ENCODE measurements at regions not wholly inside any gene's neighbourhood (a gene's known extent, or its start where the extent isn't known, plus 50 kb on each side); places are given as distances from the start of the nearest gene placed in this dataset.
A peak's percentile ranks its signal among the peaks of the same experiment; 100 is the strongest.
"Not testable (repeated sequence)": the region's sequence is repeated elsewhere in the genome, so short reads cannot be mapped to it uniquely, and the experiment has no call there.

GRCh38 chr10:20502903-20503585, 394.1 kb downstream of the NEBL start:
- Mint-ChIP-seq H3K4me1 (peaks cover 10 to 28% of the 10 kb centered on the region in 2 donors), H3K9me3 (peaks cover 0 to 15% (median 1%) of the 10 kb centered on the region in 6 donors), H3K4me3 (no peak overlapping the region), H3K36me3 (peaks cover 0 to 16% (median 0%) of the 10 kb centered on the region in 3 donors), H3K27ac (no peak overlapping the region), H3K27me3 (ENCODE audit: low read depth in 3 of 3) (peaks cover 0 to 3% (median 2%) of the 10 kb centered on the region in 3 donors)
- DNase-seq, result no peak

GRCh38 chr10:20494474-20494873, 402.6 kb downstream of the NEBL start:
- peaks cover 3 to 28% (median 19%) of the 10 kb centered on the region in 6 donors for H3K9me3 Mint-ChIP-seq
- peak overlapping the region in 5 of 6 donors; percentile 45 to 89 (median 81) for H3K27ac Mint-ChIP-seq
- peaks cover 19 to 39% of the 10 kb centered on the region in 2 donors for H3K4me1 Mint-ChIP-seq
- H3K4me3 Mint-ChIP-seq, result no peak overlapping the region
- peaks cover 0 to 5% (median 0%) of the 10 kb centered on the region in 3 donors for H3K27me3 Mint-ChIP-seq (ENCODE audit: low read depth in 3 of 3)
- peaks cover 0 to 23% (median 9%) of the 10 kb centered on the region in 3 donors for H3K36me3 Mint-ChIP-seq
- no peak for DNase-seq

- H3K9me3 Mint-ChIP-seq, result peaks cover 3 to 27% (median 12%) of the 10 kb centered on the region in 6 donors
- H3K4me3 Mint-ChIP-seq, result no peak overlapping the region
Observed at GRCh38 chr10:20492447-20492846, 404.7 kb downstream of the NEBL start.

GRCh38 chr10:20489961-20490360, 407.1 kb downstream of the NEBL start:
- Mint-ChIP-seq H3K4me1 (peaks cover 12 to 26% of the 10 kb centered on the region in 2 donors), H3K36me3 (peaks cover 0 to 16% (median 15%) of the 10 kb centered on the region in 3 donors), H3K9me3 (peaks cover 3 to 17% (median 12%) of the 10 kb centered on the region in 6 donors), H3K27me3 (ENCODE audit: low read depth in 3 of 3) (peaks cover 0 to 4% (median 0%) of the 10 kb centered on the region in 3 donors), H3K4me3 (no peak overlapping the region), H3K27ac (no peak overlapping the region)
- DNase-seq, result no peak

More at GRCh38 chr10:20492447-20492846, 404.7 kb downstream of the NEBL start:
- H3K4me1 Mint-ChIP-seq, result peaks cover 12 to 26% of the 10 kb centered on the region in 2 donors
- peaks cover 0 to 2% (median 0%) of the 10 kb centered on the region in 3 donors for H3K27me3 Mint-ChIP-seq (ENCODE audit: low read depth in 3 of 3)
- H3K36me3 Mint-ChIP-seq, result peaks cover 0 to 14% (median 9%) of the 10 kb centered on the region in 3 donors
- DNase-seq, result no peak
- no peak overlapping the region for H3K27ac Mint-ChIP-seq

- Mint-ChIP-seq H3K27me3 (ENCODE audit: low read depth in 3 of 3) (peaks cover 0 to 3% (median 0%) of the 10 kb centered on the region in 3 donors), H3K4me1 (peaks cover 1 to 4% of the 10 kb centered on the region in 2 donors), H3K9me3 (no peaks in the 10 kb centered on the region), H3K27ac (no peak overlapping the region), H3K4me3 (no peak overlapping the region), H3K36me3 (peaks cover 0 to 7% (median 3%) of the 10 kb centered on the region in 3 donors)
- DNase-seq, result no peak
Observed at GRCh38 chr10:20486791-20487190, 410.3 kb downstream of the NEBL start.

GRCh38 chr10:20485554-20485953, 411.6 kb downstream of the NEBL start:
- Mint-ChIP-seq H3K27me3 (ENCODE audit: low read depth in 3 of 3) (peaks cover 0 to 4% (median 0%) of the 10 kb centered on the region in 3 donors), H3K4me1 (peaks cover 12 to 14% of the 10 kb centered on the region in 2 donors), H3K27ac (no peak overlapping the region), H3K9me3 (no peaks in the 10 kb centered on the region), H3K4me3 (no peak overlapping the region), H3K36me3 (peaks cover 0 to 7% (median 3%) of the 10 kb centered on the region in 3 donors)
- DNase-seq, result no peak

GRCh38 chr10:20481054-20481453, 416.1 kb downstream of the NEBL start:
- Mint-ChIP-seq H3K27ac (peak overlapping the region in 2 of 6 donors; percentile 1 to 2), H3K9me3 (peaks cover 0 to 2% (median 0%) of the 10 kb centered on the region in 6 donors), H3K4me1 (peaks cover 16 to 25% of the 10 kb centered on the region in 2 donors), H3K36me3 (peaks cover 0 to 10% (median 2%) of the 10 kb centered on the region in 3 donors), H3K4me3 (peak overlapping the region in 2 of 5 donors; percentile 1 to 42), H3K27me3 (ENCODE audit: low read depth in 3 of 3) (peaks cover 0 to 3% (median 0%) of the 10 kb centered on the region in 3 donors)
- peak in 1 of 3 donors; percentile 9 for DNase-seq

GRCh38 chr10:20480575-20480974, 416.5 kb downstream of the NEBL start:
- not testable (repeated sequence) for H3K27ac Mint-ChIP-seq; H3K36me3 Mint-ChIP-seq; H3K9me3 Mint-ChIP-seq; DNase-seq; H3K27me3 Mint-ChIP-seq (ENCODE audit: low read depth in 3 of 3)
- Mint-ChIP-seq H3K4me3 (peak overlapping the region in 1 of 5 donors; percentile 42), H3K4me1 (peaks cover 16 to 25% of the 10 kb centered on the region in 2 donors)

GRCh38 chr10:20474064-20474463, 423.0 kb downstream of the NEBL start:
- H3K4me1 Mint-ChIP-seq, result peaks cover 25 to 27% of the 10 kb centered on the region in 2 donors
- peaks cover 0 to 2% (median 2%) of the 10 kb centered on the region in 3 donors for H3K27me3 Mint-ChIP-seq (ENCODE audit: low read depth in 3 of 3)
- DNase-seq, result peak in 2 of 3 donors; percentile 8 to 24
- peak overlapping the region; percentile 2 to 91 (median 64) for H3K27ac Mint-ChIP-seq
- peaks cover 0 to 6% (median 0%) of the 10 kb centered on the region in 6 donors for H3K9me3 Mint-ChIP-seq
- H3K4me3 Mint-ChIP-seq, result peak overlapping the region; percentile 43 to 80 (median 74)
- peaks cover 0 to 5% (median 4%) of the 10 kb centered on the region in 3 donors for H3K36me3 Mint-ChIP-seq

- Mint-ChIP-seq H3K4me3 (peak overlapping the region in 4 of 5 donors; percentile 17 to 77 (median 37)), H3K36me3 (peaks cover 0 to 5% (median 4%) of the 10 kb centered on the region in 3 donors), H3K4me1 (peaks cover 28 to 33% of the 10 kb centered on the region in 2 donors), H3K27ac (peak overlapping the region; percentile 28 to 91 (median 64)), H3K9me3 (peaks cover 0 to 6% (median 0%) of the 10 kb centered on the region in 6 donors), H3K27me3 (ENCODE audit: low read depth in 3 of 3) (peaks cover 0 to 2% (median 2%) of the 10 kb centered on the region in 3 donors)
- no peak for DNase-seq
Observed at GRCh38 chr10:20473023-20473760, 423.9 kb downstream of the NEBL start.

GRCh38 chr10:20466731-20467130, 430.4 kb downstream of the NEBL start:
- Mint-ChIP-seq H3K27ac (no peak overlapping the region), H3K36me3 (peaks cover 0 to 24% (median 12%) of the 10 kb centered on the region in 3 donors), H3K27me3 (ENCODE audit: low read depth in 3 of 3) (peaks cover 0 to 2% (median 2%) of the 10 kb centered on the region in 3 donors), H3K4me1 (peaks cover 4 to 6% of the 10 kb centered on the region in 2 donors), H3K4me3 (no peak overlapping the region), H3K9me3 (peaks cover 2 to 12% (median 7%) of the 10 kb centered on the region in 6 donors)
- no peak for DNase-seq

- H3K4me1 Mint-ChIP-seq, result peaks cover 7 to 14% of the 10 kb centered on the region in 2 donors
- no peak overlapping the region for H3K27ac Mint-ChIP-seq
- H3K27me3 Mint-ChIP-seq (ENCODE audit: low read depth in 3 of 3), result no peaks in the 10 kb centered on the region
- H3K4me3 Mint-ChIP-seq, result no peak overlapping the region
- DNase-seq, result no peak
- H3K9me3 Mint-ChIP-seq, result peaks cover 0 to 9% (median 5%) of the 10 kb centered on the region in 6 donors
- peaks cover 0 to 6% (median 4%) of the 10 kb centered on the region in 3 donors for H3K36me3 Mint-ChIP-seq
Observed at GRCh38 chr10:20457649-20458048, 439.5 kb downstream of the NEBL start.

- no peak for DNase-seq
- Mint-ChIP-seq H3K36me3 (peaks cover 0 to 3% (median 0%) of the 10 kb centered on the region in 3 donors), H3K9me3 (peaks cover 0 to 5% (median 4%) of the 10 kb centered on the region in 6 donors), H3K4me1 (peaks cover 7 to 14% of the 10 kb centered on the region in 2 donors), H3K27ac (no peak overlapping the region), H3K4me3 (no peak overlapping the region), H3K27me3 (ENCODE audit: low read depth in 3 of 3) (peaks cover 0 to 4% (median 0%) of the 10 kb centered on the region in 3 donors)
Observed at GRCh38 chr10:20455774-20456173, 441.3 kb downstream of the NEBL start.

Data from immature natural killer cell (primary cell).